ENCODE measurements at regions not wholly inside any gene's neighbourhood (a gene's known extent, or its start where the extent isn't known, plus 50 kb on each side); places are given as distances from the start of the nearest gene placed in this dataset.

DNA sequence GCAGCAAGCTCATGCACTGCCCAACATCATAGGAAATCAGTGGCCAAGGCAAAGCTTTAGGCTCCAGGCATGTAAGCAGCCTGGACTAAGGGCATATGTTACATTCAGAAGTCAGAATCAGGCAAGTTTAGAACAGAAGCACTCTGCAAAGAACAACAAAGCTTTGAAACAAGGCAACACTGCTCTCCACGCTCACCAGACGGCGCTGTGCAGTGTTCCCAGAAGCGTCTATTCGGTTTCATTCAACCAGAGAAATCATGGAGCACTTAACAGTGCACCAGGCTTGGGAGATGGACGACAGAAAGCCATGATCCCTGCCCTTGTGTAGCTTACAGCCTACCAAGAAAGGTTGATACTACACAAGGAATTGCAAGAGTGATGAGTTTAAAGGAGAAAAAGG, 555.8 kb downstream of the BUD13 start:
- TF ChIP-seq, protein P1, sequence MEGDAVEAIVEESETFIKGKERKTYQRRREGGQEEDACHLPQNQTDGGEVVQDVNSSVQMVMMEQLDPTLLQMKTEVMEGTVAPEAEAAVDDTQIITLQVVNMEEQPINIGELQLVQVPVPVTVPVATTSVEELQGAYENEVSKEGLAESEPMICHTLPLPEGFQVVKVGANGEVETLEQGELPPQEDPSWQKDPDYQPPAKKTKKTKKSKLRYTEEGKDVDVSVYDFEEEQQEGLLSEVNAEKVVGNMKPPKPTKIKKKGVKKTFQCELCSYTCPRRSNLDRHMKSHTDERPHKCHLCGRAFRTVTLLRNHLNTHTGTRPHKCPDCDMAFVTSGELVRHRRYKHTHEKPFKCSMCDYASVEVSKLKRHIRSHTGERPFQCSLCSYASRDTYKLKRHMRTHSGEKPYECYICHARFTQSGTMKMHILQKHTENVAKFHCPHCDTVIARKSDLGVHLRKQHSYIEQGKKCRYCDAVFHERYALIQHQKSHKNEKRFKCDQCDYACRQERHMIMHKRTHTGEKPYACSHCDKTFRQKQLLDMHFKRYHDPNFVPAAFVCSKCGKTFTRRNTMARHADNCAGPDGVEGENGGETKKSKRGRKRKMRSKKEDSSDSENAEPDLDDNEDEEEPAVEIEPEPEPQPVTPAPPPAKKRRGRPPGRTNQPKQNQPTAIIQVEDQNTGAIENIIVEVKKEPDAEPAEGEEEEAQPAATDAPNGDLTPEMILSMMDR (IDR thresholded peaks at IDR 0.05 in 4 of 5, conservative IDR thresholded peaks at IDR 0.05 in 1 of 5) = peak in 3 of 5 experiments; percentile 35 to 74 (median 62)
- TF ChIP-seq POLR2A (IDR thresholded peaks at IDR 0.05) = no peak

Data from gastrocnemius medialis (tissue), 4 donors.